GM23338 (cell line): ENCODE measurements at regions not wholly inside any gene's neighbourhood (a gene's known extent, or its start where the extent isn't known, plus 50 kb on each side); places are given as distances from the start of the nearest gene placed in this dataset.

Experiments
- CREB1 ChIP-seq: fragments of 250-450 bp; sonication (Bioruptor Pico); IDR thresholded peaks from 2 replicates; pipeline ENCODE4 v1.5.0; 2020; ENCODE audit warnings: low read depth, mild to moderate bottlenecking, moderate library complexity
- EZH2 ChIP-seq: fragments of 200-600 bp; sonication (generic); IDR thresholded peaks from one replicate; pipeline ENCODE4 v1.8.0; 2017; ENCODE audit warnings: antibody characterized with exemption, mild to moderate bottlenecking, low read depth; ENCODE audit not compliant: unreplicated experiment
- EZH2phosphoT487 ChIP-seq: fragments of 200-600 bp; sonication (generic); IDR thresholded peaks from one replicate; pipeline ENCODE4 v1.8.1; 2018; ENCODE audit warnings: antibody characterized with exemption; ENCODE audit not compliant: unreplicated experiment
- JUNB ChIP-seq: IDR thresholded peaks from one replicate; pipeline ENCODE4 v1.6.1; 2016; ENCODE audit warnings: antibody characterized with exemption; ENCODE audit not compliant: unreplicated experiment
- NANOG ChIP-seq: IDR thresholded peaks from 2 replicates; pipeline ENCODE4 v1.6.1; 2016; ENCODE audit warnings: antibody characterized with exemption, borderline replicate concordance
- POLR2AphosphoS5 ChIP-seq: IDR thresholded peaks from 2 replicates; pipeline ENCODE4 v1.6.1; 2016; ENCODE audit warnings: antibody characterized with exemption, low read depth
- REST ChIP-seq: IDR thresholded peaks from one replicate; pipeline ENCODE4 v1.6.1; 2018; ENCODE audit warnings: antibody characterized with exemption; ENCODE audit not compliant: unreplicated experiment
- STAT1 ChIP-seq: IDR thresholded peaks from one replicate; pipeline ENCODE4 v1.6.1; 2016; ENCODE audit warnings: antibody characterized with exemption; ENCODE audit not compliant: unreplicated experiment
- TF ChIP-seq, protein P1 (sequence below), 2 experiments: fragments of 200-600 bp in 1 of 2; sonication (generic) in 1 of 2; conservative IDR thresholded peaks; 2 replicates each; pipeline versions ENCODE4 v1.5.1 to v1.6.1; 2016 to 2017; ENCODE audit warnings: antibody characterized with exemption in 2 of 2, low read depth in 2 of 2, mild to moderate bottlenecking in 2 of 2, moderate library complexity in 1 of 2

- TF ChIP-seq EZH2phosphoT487: no peak
- no peak for TF ChIP-seq POLR2AphosphoS5
- TF ChIP-seq, protein P1, sequence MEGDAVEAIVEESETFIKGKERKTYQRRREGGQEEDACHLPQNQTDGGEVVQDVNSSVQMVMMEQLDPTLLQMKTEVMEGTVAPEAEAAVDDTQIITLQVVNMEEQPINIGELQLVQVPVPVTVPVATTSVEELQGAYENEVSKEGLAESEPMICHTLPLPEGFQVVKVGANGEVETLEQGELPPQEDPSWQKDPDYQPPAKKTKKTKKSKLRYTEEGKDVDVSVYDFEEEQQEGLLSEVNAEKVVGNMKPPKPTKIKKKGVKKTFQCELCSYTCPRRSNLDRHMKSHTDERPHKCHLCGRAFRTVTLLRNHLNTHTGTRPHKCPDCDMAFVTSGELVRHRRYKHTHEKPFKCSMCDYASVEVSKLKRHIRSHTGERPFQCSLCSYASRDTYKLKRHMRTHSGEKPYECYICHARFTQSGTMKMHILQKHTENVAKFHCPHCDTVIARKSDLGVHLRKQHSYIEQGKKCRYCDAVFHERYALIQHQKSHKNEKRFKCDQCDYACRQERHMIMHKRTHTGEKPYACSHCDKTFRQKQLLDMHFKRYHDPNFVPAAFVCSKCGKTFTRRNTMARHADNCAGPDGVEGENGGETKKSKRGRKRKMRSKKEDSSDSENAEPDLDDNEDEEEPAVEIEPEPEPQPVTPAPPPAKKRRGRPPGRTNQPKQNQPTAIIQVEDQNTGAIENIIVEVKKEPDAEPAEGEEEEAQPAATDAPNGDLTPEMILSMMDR (conservative IDR thresholded peaks at IDR 0.05; ENCODE audit: low read depth in 2 of 2): no peak
- no peak for TF ChIP-seq EZH2
- no peak for TF ChIP-seq NANOG
- TF ChIP-seq REST: no peak
- TF ChIP-seq CREB1: no peak
- TF ChIP-seq JUNB: no peak
- TF ChIP-seq STAT1: no peak
Observed at GRCh38 chr11:112731538-112731937, 229.7 kb upstream of the NCAM1 start.
